Peyer's patch (tissue), 4 donors: ENCODE measurements at regions not wholly inside any gene's neighbourhood (a gene's known extent, or its start where the extent isn't known, plus 50 kb on each side); places are given as distances from the start of the nearest gene placed in this dataset.

Source experiments
- DNase-seq, 3 donors: peaks; one replicate each; pipeline ENCODE4 v3.0.0-alpha.2; 2017 to 2019
- H3K27ac ChIP-seq, 4 donors: fragments of 200-600 bp; sonication (generic); one replicate each; pipeline ENCODE4 v1.5.1; 2016 to 2019
- H3K27me3 ChIP-seq, 2 donors: fragments of 200-600 bp; sonication (generic); one replicate each; pipeline ENCODE4 v1.5.1; 2019
- H3K36me3 ChIP-seq, 3 donors: fragments of 200-600 bp; sonication (generic); one replicate each; pipeline ENCODE4 v1.5.1; 2016 to 2019
- H3K4me1 ChIP-seq, 4 donors: fragments of 200-600 bp; sonication (generic); one replicate each; pipeline ENCODE4 v1.5.1; 2016 to 2019
- H3K4me3 ChIP-seq, 4 donors: fragments of 200-600 bp; sonication (generic); 1 replicate in 3 of 4; 2 replicates in 1 of 4; pipeline ENCODE4 v1.5.1; 2016 to 2019; ENCODE audit warnings: mild to moderate bottlenecking in 1 of 4
- H3K9me3 ChIP-seq, 4 donors: fragments of 200-600 bp; sonication (generic); one replicate each; pipeline ENCODE4 v1.5.1; 2016 to 2019; ENCODE audit warnings: mild to moderate bottlenecking in 1 of 4
- POLR2A ChIP-seq, 2 donors: fragments of 450-650 bp; IDR thresholded peaks; one replicate each; pipeline ENCODE4 v1.5.1; 2017; ENCODE audit warnings: antibody characterized with exemption in 2 of 2, mild to moderate bottlenecking in 2 of 2, moderate library complexity in 2 of 2
- TF ChIP-seq, protein P1 (sequence below), 6 experiments: fragments of 450-650 bp in 4 of 6; fragments of 200-600 bp in 2 of 6; sonication (generic) in 1 of 6; IDR thresholded peaks; one replicate each; pipeline ENCODE4 v1.5.1; 2017 to 2019; ENCODE audit warnings: antibody characterized with exemption in 6 of 6, mild to moderate bottlenecking in 3 of 6, moderate library complexity in 1 of 6

DNA sequence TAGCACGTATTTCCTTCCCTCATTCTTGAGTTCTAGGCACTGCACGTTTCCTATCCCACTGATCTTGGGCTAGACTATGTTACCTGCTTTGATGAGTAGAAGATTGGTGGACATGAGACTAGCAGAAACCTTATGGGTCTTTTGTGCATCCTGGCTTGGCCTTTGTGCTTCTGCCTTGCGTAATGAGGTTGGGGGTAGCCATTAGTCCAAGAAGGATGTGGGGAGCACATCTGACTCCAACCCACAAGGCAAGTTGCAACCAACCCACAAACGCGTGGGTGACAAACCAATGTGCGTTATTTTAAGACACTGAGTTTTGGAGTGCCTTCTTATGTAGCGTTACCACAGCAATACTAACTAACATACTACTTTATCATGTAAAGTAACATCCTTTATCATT is 180.4 kb upstream of the IRX5 start:
- no peak for DNase-seq
- TF ChIP-seq, protein P1, sequence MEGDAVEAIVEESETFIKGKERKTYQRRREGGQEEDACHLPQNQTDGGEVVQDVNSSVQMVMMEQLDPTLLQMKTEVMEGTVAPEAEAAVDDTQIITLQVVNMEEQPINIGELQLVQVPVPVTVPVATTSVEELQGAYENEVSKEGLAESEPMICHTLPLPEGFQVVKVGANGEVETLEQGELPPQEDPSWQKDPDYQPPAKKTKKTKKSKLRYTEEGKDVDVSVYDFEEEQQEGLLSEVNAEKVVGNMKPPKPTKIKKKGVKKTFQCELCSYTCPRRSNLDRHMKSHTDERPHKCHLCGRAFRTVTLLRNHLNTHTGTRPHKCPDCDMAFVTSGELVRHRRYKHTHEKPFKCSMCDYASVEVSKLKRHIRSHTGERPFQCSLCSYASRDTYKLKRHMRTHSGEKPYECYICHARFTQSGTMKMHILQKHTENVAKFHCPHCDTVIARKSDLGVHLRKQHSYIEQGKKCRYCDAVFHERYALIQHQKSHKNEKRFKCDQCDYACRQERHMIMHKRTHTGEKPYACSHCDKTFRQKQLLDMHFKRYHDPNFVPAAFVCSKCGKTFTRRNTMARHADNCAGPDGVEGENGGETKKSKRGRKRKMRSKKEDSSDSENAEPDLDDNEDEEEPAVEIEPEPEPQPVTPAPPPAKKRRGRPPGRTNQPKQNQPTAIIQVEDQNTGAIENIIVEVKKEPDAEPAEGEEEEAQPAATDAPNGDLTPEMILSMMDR (IDR thresholded peaks at IDR 0.05), result no peak
- TF ChIP-seq POLR2A (IDR thresholded peaks at IDR 0.05), result no peak
- Histone ChIP-seq H3K27me3 (no peaks in the 10 kb centered on the region), H3K9me3 (no peaks in the 10 kb centered on the region), H3K36me3 (no peaks in the 10 kb centered on the region), H3K4me1 (no peaks in the 10 kb centered on the region), H3K4me3 (no peak overlapping the region), H3K27ac (no peak overlapping the region)

DNA sequence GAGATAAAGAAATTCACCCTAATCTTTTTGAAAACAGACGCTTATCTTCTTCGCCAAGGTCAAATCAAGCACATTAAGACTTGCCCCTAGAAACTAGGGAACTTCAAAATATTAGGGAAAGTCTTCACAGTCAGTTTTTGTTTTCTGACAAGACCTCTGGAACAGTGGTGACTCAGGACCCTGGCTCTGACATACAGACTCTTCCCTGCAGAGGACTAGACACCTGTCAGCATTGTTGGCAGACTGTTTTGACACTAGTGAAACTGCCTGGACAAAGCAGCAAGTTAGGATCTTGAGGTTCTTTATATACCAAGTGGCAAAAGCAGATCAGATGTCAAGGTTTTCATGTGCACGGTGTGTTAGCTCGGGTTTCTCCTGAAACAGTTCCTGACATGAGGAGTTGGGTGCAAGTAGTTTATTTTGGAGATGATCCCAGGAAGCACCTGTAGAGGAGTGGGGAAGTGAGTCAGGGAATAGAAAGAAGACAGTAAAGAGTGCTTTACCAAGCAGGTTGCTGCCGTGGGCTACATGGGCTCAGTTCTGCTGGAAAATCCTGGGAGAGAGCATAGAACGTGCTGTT is 182.0 kb upstream of the IRX5 start:
- Histone ChIP-seq H3K9me3 (no peaks in the 10 kb centered on the region), H3K36me3 (no peaks in the 10 kb centered on the region), H3K27ac (no peak overlapping the region), H3K4me1 (no peaks in the 10 kb centered on the region), H3K4me3 (no peak overlapping the region), H3K27me3 (no peaks in the 10 kb centered on the region)
- no peak for TF ChIP-seq POLR2A (IDR thresholded peaks at IDR 0.05)
- TF ChIP-seq, protein P1 (IDR thresholded peaks at IDR 0.05), result no peak
- DNase-seq, result no peak

DNA sequence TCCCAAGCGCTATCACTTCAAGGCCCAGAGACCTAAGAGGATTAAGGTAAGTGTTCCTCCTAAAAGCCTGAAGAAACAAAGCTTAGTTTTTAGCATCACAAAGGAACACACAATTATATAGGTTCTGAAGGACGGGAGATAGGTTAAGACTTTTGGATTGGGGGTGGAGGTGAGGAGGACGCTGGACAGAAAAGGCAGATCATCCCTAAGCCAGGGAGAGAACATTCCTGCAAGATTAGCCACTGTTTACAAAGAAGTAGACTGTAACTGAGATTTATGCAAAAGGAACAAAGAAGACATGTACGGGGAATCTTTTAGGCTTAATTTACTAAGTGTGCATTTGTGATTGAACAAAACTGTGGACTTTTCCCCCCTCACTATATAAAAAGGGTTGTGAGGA is 184.1 kb upstream of the IRX5 start:
- Histone ChIP-seq H3K4me3 (no peak overlapping the region), H3K36me3 (no peaks in the 10 kb centered on the region), H3K4me1 (no peaks in the 10 kb centered on the region), H3K27ac (no peak overlapping the region), H3K27me3 (no peaks in the 10 kb centered on the region), H3K9me3 (no peaks in the 10 kb centered on the region)
- DNase-seq, result no peak
- TF ChIP-seq, protein P1 (IDR thresholded peaks at IDR 0.05), result no peak
- no peak for TF ChIP-seq POLR2A (IDR thresholded peaks at IDR 0.05)

DNA sequence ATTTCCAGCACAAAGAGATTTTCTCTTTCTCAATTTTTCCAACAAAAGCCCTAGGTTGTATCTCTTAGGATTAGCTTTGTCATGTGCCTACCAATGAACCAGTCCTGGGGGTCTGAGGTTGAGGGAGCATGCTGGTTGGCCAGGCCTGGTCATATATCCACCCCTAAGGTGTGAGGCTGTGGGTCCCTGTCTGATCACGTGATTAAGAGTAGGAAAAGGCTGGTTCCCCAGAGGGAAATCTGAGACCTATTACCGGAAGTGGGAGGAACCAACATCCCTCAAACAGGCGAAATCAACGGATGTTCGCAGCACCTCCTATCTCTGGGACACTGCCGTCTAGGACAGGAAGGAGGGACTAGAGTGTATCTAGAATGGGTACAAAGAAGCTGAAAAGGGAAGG is 185.7 kb upstream of the IRX5 start:
- TF ChIP-seq POLR2A (IDR thresholded peaks at IDR 0.05), result no peak
- TF ChIP-seq, protein P1 (IDR thresholded peaks at IDR 0.05), result no peak
- no peaks in the 10 kb centered on the region for H3K27me3 ChIP-seq
- no peak overlapping the region for H3K27ac ChIP-seq
- H3K4me3 ChIP-seq, result no peak overlapping the region
- H3K4me1 ChIP-seq, result no peaks in the 10 kb centered on the region
- no peaks in the 10 kb centered on the region for H3K9me3 ChIP-seq
- no peaks in the 10 kb centered on the region for H3K36me3 ChIP-seq
- no peak for DNase-seq

DNA sequence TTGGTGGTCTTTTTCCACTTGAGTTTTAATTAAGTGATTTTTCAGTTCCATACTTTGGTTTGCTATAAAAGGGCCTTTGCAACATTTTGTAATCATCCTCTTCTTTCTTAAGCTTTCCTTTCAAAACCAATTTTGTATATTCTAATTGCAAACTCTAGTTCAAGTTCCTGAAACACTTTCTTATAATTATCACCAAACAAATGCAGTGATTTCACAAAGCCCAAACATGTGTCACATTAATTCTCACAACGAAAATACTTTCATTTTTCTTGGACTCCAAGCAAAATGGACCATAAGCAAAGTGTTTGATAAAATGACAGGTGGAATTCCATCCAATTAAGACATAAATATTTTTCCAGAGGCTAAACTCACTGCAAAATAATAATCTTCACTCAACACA is 188.2 kb upstream of the IRX5 start:
- H3K36me3 ChIP-seq, result no peaks in the 10 kb centered on the region
- no peaks in the 10 kb centered on the region for H3K9me3 ChIP-seq
- TF ChIP-seq, protein P1 (IDR thresholded peaks at IDR 0.05), result no peak
- no peak for TF ChIP-seq POLR2A (IDR thresholded peaks at IDR 0.05)
- no peaks in the 10 kb centered on the region for H3K27me3 ChIP-seq
- H3K27ac ChIP-seq, result no peak overlapping the region
- no peak for DNase-seq
- H3K4me3 ChIP-seq, result no peak overlapping the region
- no peaks in the 10 kb centered on the region for H3K4me1 ChIP-seq

DNA sequence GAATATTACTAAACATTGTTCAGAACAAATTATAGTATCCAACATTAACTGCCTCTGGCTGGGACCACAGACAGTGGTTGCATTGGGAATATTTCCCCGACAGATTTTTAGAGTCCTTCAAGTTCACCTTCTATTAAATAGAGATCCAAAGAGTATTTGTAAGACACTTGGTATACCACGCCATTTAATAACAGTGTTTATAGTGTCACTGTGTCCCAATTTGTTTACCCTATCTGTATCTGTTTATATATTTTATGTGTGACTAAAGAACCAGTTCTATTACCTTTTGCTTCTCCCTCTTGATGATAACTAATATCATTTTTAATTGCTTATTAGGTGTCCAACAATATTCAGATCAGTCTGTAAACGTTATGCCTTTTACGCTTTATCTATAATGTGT is 191.3 kb upstream of the IRX5 start:
- Histone ChIP-seq H3K9me3 (no peaks in the 10 kb centered on the region), H3K27me3 (no peaks in the 10 kb centered on the region), H3K27ac (no peak overlapping the region), H3K4me1 (no peaks in the 10 kb centered on the region), H3K36me3 (no peaks in the 10 kb centered on the region), H3K4me3 (no peak overlapping the region)
- TF ChIP-seq, protein P1 (IDR thresholded peaks at IDR 0.05), result no peak
- TF ChIP-seq POLR2A (IDR thresholded peaks at IDR 0.05), result no peak
- no peak for DNase-seq
